CD14-positive monocyte (primary cell): ENCODE measurements at regions not wholly inside any gene's neighbourhood (a gene's known extent, or its start where the extent isn't known, plus 50 kb on each side); places are given as distances from the start of the nearest gene placed in this dataset.

Experiments
- DNase-seq, 3 donors: peaks; one replicate each; pipeline ENCODE4 v3.0.0-alpha.2; 2011 to 2022
- H2AFZ ChIP-seq: 2 replicates; pipeline ENCODE4 v1.6.0; 2012; ENCODE audit warnings: mild to moderate bottlenecking, low read depth, low read length, inconsistent platforms; ENCODE audit not compliant: insufficient read depth, poor library complexity, severe bottlenecking
- H3K27ac ChIP-seq, 2 donors: 1 replicate in 1 of 2; 2 replicates in 1 of 2; pipeline ENCODE4 v1.5.1; 2012 to 2013; ENCODE audit warnings: low read length in 2 of 2, control low read depth in 1 of 2, inconsistent platforms in 1 of 2, low read depth in 1 of 2, mild to moderate bottlenecking in 1 of 2
- H3K27me3 ChIP-seq, 2 donors: one replicate each; pipeline versions ENCODE4 v1.6.0 to v1.6.1; 2011 to 2013; ENCODE audit warnings: low read length in 2 of 2; ENCODE audit not compliant: control insufficient read depth in 2 of 2, insufficient read depth in 2 of 2
- H3K36me3 ChIP-seq, 2 donors: replicated peaks in 1 of 2; 1 replicate in 1 of 2; 2 replicates in 1 of 2; pipeline versions ENCODE4 v1.5.1 to v1.6.1; 2012 to 2013; ENCODE audit warnings: low read length in 2 of 2, control low read depth in 1 of 2, inconsistent platforms in 1 of 2, mild to moderate bottlenecking in 1 of 2; ENCODE audit not compliant: insufficient read depth in 2 of 2, control insufficient read depth in 1 of 2
- H3K4me1 ChIP-seq, 2 donors: 1 replicate in 1 of 2; 2 replicates in 1 of 2; pipeline versions ENCODE4 v1.5.1 to v1.6.1; 2012 to 2013; ENCODE audit warnings: low read length in 2 of 2, control low read depth in 1 of 2, inconsistent platforms in 1 of 2, mild to moderate bottlenecking in 1 of 2, moderate library complexity in 1 of 2; ENCODE audit not compliant: insufficient read depth in 2 of 2, control insufficient read depth in 1 of 2
- H3K4me2 ChIP-seq: replicated peaks from 2 replicates; pipeline ENCODE3; 2012; ENCODE audit warnings: low read length, moderate library complexity, mild to moderate bottlenecking; ENCODE audit not compliant: poor library complexity, severe bottlenecking; ENCODE audit errors: extremely low read depth
- H3K4me3 ChIP-seq, 3 experiments: fragments of 200-600 bp in 1 of 3; sonication (generic) in 1 of 3; replicated peaks in 1 of 3; 1 replicate in 2 of 3; 2 replicates in 1 of 3; pipeline ENCODE4 v1.5.1; 2011 to 2013; ENCODE audit warnings: low read length in 3 of 3, mild to moderate bottlenecking in 3 of 3, control low read depth in 2 of 3, low read depth in 2 of 3, inconsistent platforms in 1 of 3, moderate library complexity in 1 of 3
- H3K79me2 ChIP-seq: 2 replicates; pipeline ENCODE4 v1.6.0; 2012; ENCODE audit warnings: mild to moderate bottlenecking, control low read depth, inconsistent platforms, low read length, moderate library complexity; ENCODE audit not compliant: insufficient read depth
- H3K9ac ChIP-seq: 2 replicates; pipeline ENCODE4 v1.6.0; 2017; ENCODE audit warnings: low read length, mild to moderate bottlenecking; ENCODE audit not compliant: insufficient read depth, poor library complexity, severe bottlenecking
- H3K9me3 ChIP-seq, 2 donors: replicated peaks in 1 of 2; 1 replicate in 1 of 2; 2 replicates in 1 of 2; pipeline versions ENCODE4 v1.5.1 to v1.6.1; 2012 to 2013; ENCODE audit warnings: low read length in 2 of 2, control low read depth in 1 of 2; ENCODE audit not compliant: control insufficient read depth in 1 of 2, insufficient read depth in 1 of 2
- H4K20me1 ChIP-seq: 2 replicates; pipeline ENCODE4 v1.6.0; 2012; ENCODE audit warnings: mild to moderate bottlenecking, low read length, control low read depth, moderate library complexity; ENCODE audit not compliant: insufficient read depth
- H3K27ac Mint-ChIP-seq, 7 donors: one replicate each; pipeline ENCODE4 v1.8.0; 2020; ENCODE audit warnings: mild to moderate bottlenecking in 7 of 7, mixed read lengths in 7 of 7, moderate library complexity in 6 of 7, inconsistent platforms in 2 of 7
- H3K27me3 Mint-ChIP-seq, 3 donors: one replicate each; pipeline ENCODE4 v1.8.0; 2021 to 2022; ENCODE audit warnings: low read depth in 3 of 3, mild to moderate bottlenecking in 3 of 3, mixed read lengths in 3 of 3, moderate library complexity in 3 of 3, inconsistent platforms in 1 of 3
- H3K36me3 Mint-ChIP-seq, 2 donors: one replicate each; pipeline ENCODE4 v1.8.0; 2020; ENCODE audit warnings: mixed read lengths in 2 of 2, inconsistent platforms in 1 of 2, mild to moderate bottlenecking in 1 of 2
- H3K4me1 Mint-ChIP-seq: one replicate; pipeline ENCODE4 v1.8.0; 2020; ENCODE audit warnings: mild to moderate bottlenecking, mixed read lengths
- H3K4me3 Mint-ChIP-seq, 2 donors: one replicate each; pipeline ENCODE4 v1.8.0; 2020; ENCODE audit warnings: mild to moderate bottlenecking in 2 of 2, mixed read lengths in 2 of 2, moderate library complexity in 1 of 2
- H3K9me3 Mint-ChIP-seq, 7 donors: one replicate each; pipeline ENCODE4 v1.8.0; 2020 to 2022; ENCODE audit warnings: mixed read lengths in 7 of 7, mild to moderate bottlenecking in 6 of 7, moderate library complexity in 6 of 7, inconsistent platforms in 2 of 7
- CTCF ChIP-seq: fragments of 200-600 bp; IDR thresholded peaks from one replicate; pipeline ENCODE4 v1.8.0; 2022; ENCODE audit warnings: antibody characterized with exemption, mild to moderate bottlenecking
- WGBS: methylation state at CpG from one replicate; pipeline ENCODE4 v1.1.5; 2013; ENCODE audit warnings: missing lambda C conversion rate; ENCODE audit not compliant: insufficient coverage; 5-methylcytosine and 5-hydroxymethylcytosine counted together
- intact Hi-C, 2 donors: fragments of 100-400 bp; cut with micrococcal nuclease; formaldehyde crosslinking; loops; one replicate each; pipeline versions ENCODE4 v1.15.0 to v1.15.1; 2023

- H3K27me3 Mint-ChIP-seq = no peaks in the 10 kb centered on the region
- H3K27ac Mint-ChIP-seq = peak overlapping the region; percentile 78 to 96 (median 93)
- H3K79me2 ChIP-seq = no peaks in the 10 kb centered on the region
- H3K9me3 ChIP-seq = no peaks in the 10 kb centered on the region
- H3K4me3 ChIP-seq = peak overlapping the region in 1 of 3 experiments; percentile 37
- H3K9me3 Mint-ChIP-seq = peaks cover 0 to 11% (median 4%) of the 10 kb centered on the region in 7 donors
- WGBS = no CpG with 5 or more reads among the region's 1 CpG
- H3K27me3 ChIP-seq = no peaks in the 10 kb centered on the region
- H3K4me2 ChIP-seq = peak overlapping the region; percentile 27
- H3K27ac ChIP-seq = peak overlapping the region; percentile 57 to 85
- peak; percentile 73 to 92 (median 90) for DNase-seq
- peaks cover 0 to 10% of the 10 kb centered on the region in 2 donors for H3K36me3 Mint-ChIP-seq
- intact Hi-C loops = loop anchor here in 1 of 2 donors (5.0 to 10.0 kb wide), 2 partner anchors 43 to 165 kb away; no protein-coding TSS in a partner anchor
- H4K20me1 ChIP-seq = no peaks in the 10 kb centered on the region
- H2AFZ ChIP-seq = no peak overlapping the region
- no peak for TF ChIP-seq CTCF
- H3K9ac ChIP-seq = no peak overlapping the region
- no peak overlapping the region for H3K4me3 Mint-ChIP-seq
- H3K4me1 ChIP-seq = peaks cover 53 to 66% of the 10 kb centered on the region in 2 donors
- H3K36me3 ChIP-seq = no peaks in the 10 kb centered on the region
- H3K4me1 Mint-ChIP-seq = peaks cover 64% of the 10 kb centered on the region
Observed at GRCh38 chr13:50290186-50290585, 274.9 kb downstream of the KCNRG start.

GRCh38 chr13:50291611-50292010 is 276.4 kb downstream of the KCNRG start:
- Histone ChIP-seq H3K9me3 (no peaks in the 10 kb centered on the region), H2AFZ (peak overlapping the region; percentile 44), H4K20me1 (no peaks in the 10 kb centered on the region), H3K27me3 (no peaks in the 10 kb centered on the region), H3K36me3 (no peaks in the 10 kb centered on the region), H3K9ac (no peak overlapping the region), H3K4me1 (peaks cover 43 to 51% of the 10 kb centered on the region in 2 donors), H3K4me3 (no peak overlapping the region), H3K79me2 (no peaks in the 10 kb centered on the region), H3K27ac (peak overlapping the region in 1 of 2 donors; percentile 67), H3K4me2 (peak overlapping the region; percentile 47)
- Mint-ChIP-seq H3K36me3 (peaks cover 0 to 10% of the 10 kb centered on the region in 2 donors), H3K9me3 (peaks cover 0 to 14% (median 4%) of the 10 kb centered on the region in 7 donors), H3K4me1 (peaks cover 53% of the 10 kb centered on the region), H3K27me3 (no peaks in the 10 kb centered on the region), H3K27ac (peak overlapping the region; percentile 43 to 96 (median 83)), H3K4me3 (peak overlapping the region in 1 of 2 donors; percentile 53)
- TF ChIP-seq CTCF = no peak
- intact Hi-C loops = loop anchor here in 1 of 2 donors (5.0 to 10.0 kb wide), 2 partner anchors 44 to 167 kb away; no protein-coding TSS in a partner anchor
- DNase-seq = no peak
- 67% methylated on average over 1 of the region's 2 CpGs for WGBS
